Nephron (organoid): ENCODE measurements at regions not wholly inside any gene's neighbourhood (a gene's known extent, or its start where the extent isn't known, plus 50 kb on each side); places are given as distances from the start of the nearest gene placed in this dataset.

Experiments
- H3K27ac Mint-ChIP-seq, 3 experiments: 2 replicates each; pipeline ENCODE4 v1.8.0; 2020; ENCODE audit warnings: mixed read lengths in 3 of 3, mild to moderate bottlenecking in 2 of 3, moderate library complexity in 1 of 3
- H3K27me3 Mint-ChIP-seq: 2 replicates; pipeline ENCODE4 v1.8.0; 2021; ENCODE audit warnings: low read depth, mild to moderate bottlenecking, moderate library complexity, mixed read lengths
- H3K36me3 Mint-ChIP-seq: 2 replicates; pipeline ENCODE4 v1.8.0; 2020; ENCODE audit warnings: low read depth, mixed read lengths
- H3K4me1 Mint-ChIP-seq: 2 replicates; pipeline ENCODE4 v1.8.0; 2020; ENCODE audit warnings: mixed read lengths
- H3K4me3 Mint-ChIP-seq, 3 experiments: 2 replicates each; pipeline ENCODE4 v1.8.0; 2020; ENCODE audit warnings: mild to moderate bottlenecking in 3 of 3, mixed read lengths in 3 of 3, moderate library complexity in 2 of 3
- H3K9me3 Mint-ChIP-seq: 2 replicates; pipeline ENCODE4 v1.8.0; 2020; ENCODE audit warnings: mixed read lengths
- CTCF ChIP-seq, 3 experiments: fragments of 200-600 bp; sonication (generic); IDR thresholded peaks; one replicate each; pipeline ENCODE4 v1.5.0; 2021; ENCODE audit warnings: antibody characterized with exemption in 3 of 3; ENCODE audit not compliant: unreplicated experiment in 3 of 3

DNA sequence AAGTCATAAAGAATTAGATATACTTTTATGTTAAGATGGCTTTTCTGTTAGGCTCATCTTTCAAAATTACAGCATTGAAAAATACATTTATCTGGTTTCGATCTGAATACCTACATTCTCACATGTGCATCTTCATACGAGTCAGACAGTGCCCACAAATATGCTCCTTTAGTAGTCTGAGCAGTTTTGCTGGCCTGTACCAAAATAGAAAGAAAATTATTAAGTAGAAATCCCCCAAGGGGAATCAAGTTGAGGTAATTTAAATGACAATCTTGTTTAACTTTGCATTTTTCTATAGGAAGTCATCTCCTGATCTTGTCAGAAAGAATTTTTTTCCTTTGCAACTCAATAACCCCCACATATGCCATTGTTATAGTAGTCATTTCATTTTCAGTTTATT, 287.4 kb upstream of the SEMA3D start:
- no peaks in the 10 kb centered on the region for H3K36me3 Mint-ChIP-seq
- no peak for TF ChIP-seq CTCF (IDR thresholded peaks at IDR 0.05; ENCODE audit: unreplicated experiment in 3 of 3)
- H3K9me3 Mint-ChIP-seq, result no peaks in the 10 kb centered on the region
- no peak overlapping the region for H3K27ac Mint-ChIP-seq
- H3K27me3 Mint-ChIP-seq, result no peaks in the 10 kb centered on the region
- H3K4me3 Mint-ChIP-seq, result no peak overlapping the region
- no peaks in the 10 kb centered on the region for H3K4me1 Mint-ChIP-seq

DNA sequence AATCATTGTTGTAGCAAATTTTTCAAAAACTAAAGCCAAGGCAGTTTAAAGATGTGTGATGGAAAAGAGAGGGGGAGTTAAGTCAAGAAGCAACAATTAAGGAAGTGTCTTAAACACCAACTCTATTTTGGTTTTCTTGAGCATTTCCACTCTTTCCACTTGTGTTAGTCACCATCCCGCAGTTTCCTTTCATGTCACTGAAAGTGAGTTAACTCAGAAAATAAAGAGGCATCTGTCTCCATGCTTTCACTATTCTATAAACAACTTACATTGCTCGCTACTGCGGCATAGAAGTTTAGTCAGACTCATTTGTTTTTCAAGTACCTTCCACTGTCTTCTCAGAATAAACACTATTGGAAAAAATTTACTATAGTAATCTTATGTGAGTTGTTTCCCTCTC, 284.9 kb upstream of the SEMA3D start:
- no peak for TF ChIP-seq CTCF (IDR thresholded peaks at IDR 0.05; ENCODE audit: unreplicated experiment in 3 of 3)
- H3K4me1 Mint-ChIP-seq, result no peaks in the 10 kb centered on the region
- no peaks in the 10 kb centered on the region for H3K27me3 Mint-ChIP-seq
- no peak overlapping the region for H3K4me3 Mint-ChIP-seq
- H3K9me3 Mint-ChIP-seq, result no peaks in the 10 kb centered on the region
- no peak overlapping the region for H3K27ac Mint-ChIP-seq
- H3K36me3 Mint-ChIP-seq, result no peaks in the 10 kb centered on the region

DNA sequence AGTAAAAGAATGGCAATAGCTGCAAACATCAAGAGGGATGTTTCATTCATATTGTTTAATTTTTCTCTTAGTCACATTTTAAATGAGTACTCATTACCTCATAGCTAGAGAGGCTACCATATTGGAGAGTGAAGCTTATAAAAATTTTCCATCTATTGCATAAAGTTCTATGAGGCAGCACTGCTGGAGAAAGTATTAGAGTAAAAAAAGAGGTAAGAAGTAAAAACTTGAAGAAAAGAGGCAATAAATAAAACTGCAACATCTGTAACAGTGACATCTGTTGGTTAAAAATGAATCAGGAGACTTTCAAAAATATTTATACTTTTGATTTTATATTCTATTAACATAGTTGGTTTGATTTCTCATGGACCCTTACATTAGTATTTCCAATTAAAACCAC, 284.5 kb upstream of the SEMA3D start:
- Mint-ChIP-seq H3K4me3 (no peak overlapping the region), H3K4me1 (no peaks in the 10 kb centered on the region), H3K9me3 (no peaks in the 10 kb centered on the region), H3K27me3 (no peaks in the 10 kb centered on the region), H3K36me3 (no peaks in the 10 kb centered on the region), H3K27ac (no peak overlapping the region)
- no peak for TF ChIP-seq CTCF (IDR thresholded peaks at IDR 0.05; ENCODE audit: unreplicated experiment in 3 of 3)

DNA sequence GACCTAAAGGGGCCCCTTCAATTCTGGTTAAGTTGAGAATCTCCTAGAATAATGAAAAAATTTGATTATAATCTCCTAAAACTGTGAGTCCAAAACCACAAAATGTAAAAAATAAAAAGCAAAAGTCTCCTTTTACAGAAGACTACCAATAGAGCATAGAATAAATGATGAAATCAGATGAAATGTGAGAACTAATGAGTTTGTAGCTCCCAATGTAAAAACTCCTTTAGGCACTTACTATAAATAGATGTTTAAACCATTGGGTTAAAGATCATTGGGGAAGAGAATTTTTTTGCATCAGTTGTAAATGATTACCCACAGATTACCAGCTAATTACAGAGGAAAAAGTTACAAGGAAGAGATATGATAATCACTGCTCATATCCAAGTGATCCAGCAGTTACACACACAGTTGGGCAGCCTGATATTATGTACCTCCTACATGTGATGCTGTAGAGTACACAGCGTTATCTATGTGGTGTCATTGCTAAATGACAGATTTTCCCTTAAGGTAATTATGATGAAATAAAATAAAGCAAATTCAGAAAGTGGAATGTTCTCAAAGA, 282.7 kb upstream of the SEMA3D start:
- Mint-ChIP-seq H3K27me3 (no peaks in the 10 kb centered on the region), H3K36me3 (no peaks in the 10 kb centered on the region), H3K4me3 (no peak overlapping the region), H3K27ac (no peak overlapping the region), H3K9me3 (no peaks in the 10 kb centered on the region), H3K4me1 (no peaks in the 10 kb centered on the region)
- TF ChIP-seq CTCF (IDR thresholded peaks at IDR 0.05; ENCODE audit: unreplicated experiment in 3 of 3), result no peak

DNA sequence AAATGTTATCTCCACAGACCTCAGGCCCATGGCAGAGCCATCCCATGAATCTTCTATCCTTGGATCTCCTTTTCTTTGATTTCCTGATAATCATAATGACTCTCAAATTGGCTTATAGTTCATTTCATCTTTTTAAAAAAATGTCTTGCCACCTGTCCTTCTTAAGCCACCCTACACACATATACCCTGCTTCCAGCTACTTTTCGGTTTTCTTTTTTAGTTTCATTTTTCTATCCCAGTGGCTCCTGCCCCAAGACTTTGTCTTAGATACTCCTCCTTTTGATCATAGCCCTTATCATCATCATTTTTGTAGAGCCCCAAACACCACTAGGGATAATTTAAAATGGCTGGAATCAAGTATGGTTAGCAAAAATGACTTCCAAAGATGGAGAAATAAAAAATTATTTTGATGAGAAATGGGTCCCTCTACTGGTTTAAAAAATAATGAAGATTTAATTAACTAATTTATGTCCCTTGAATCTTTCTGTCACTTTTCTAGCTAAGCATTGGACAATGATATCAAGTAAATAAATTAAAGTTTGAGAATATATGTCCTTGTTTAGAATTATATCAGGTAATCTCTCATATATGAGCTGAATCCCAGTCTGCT, 277.3 kb upstream of the SEMA3D start:
- TF ChIP-seq CTCF (IDR thresholded peaks at IDR 0.05; ENCODE audit: unreplicated experiment in 3 of 3), result peak in 2 of 3 experiments; percentile 27 to 45
- no peak overlapping the region for H3K27ac Mint-ChIP-seq
- no peaks in the 10 kb centered on the region for H3K36me3 Mint-ChIP-seq
- no peaks in the 10 kb centered on the region for H3K9me3 Mint-ChIP-seq
- H3K4me3 Mint-ChIP-seq, result no peak overlapping the region
- peaks cover 8% of the 10 kb centered on the region for H3K4me1 Mint-ChIP-seq
- H3K27me3 Mint-ChIP-seq, result no peaks in the 10 kb centered on the region

GRCh38 chr7:85462671-85463070, 275.8 kb upstream of the SEMA3D start:
- no peaks in the 10 kb centered on the region for H3K36me3 Mint-ChIP-seq
- peaks cover 8% of the 10 kb centered on the region for H3K4me1 Mint-ChIP-seq
- H3K4me3 Mint-ChIP-seq, result no peak overlapping the region
- peak overlapping the region in 1 of 3 experiments; percentile 59 for H3K27ac Mint-ChIP-seq
- TF ChIP-seq CTCF (IDR thresholded peaks at IDR 0.05; ENCODE audit: unreplicated experiment in 3 of 3), result no peak
- no peaks in the 10 kb centered on the region for H3K9me3 Mint-ChIP-seq
- H3K27me3 Mint-ChIP-seq, result no peaks in the 10 kb centered on the region
